Body of pancreas (tissue), 4 donors: ENCODE measurements at regions not wholly inside any gene's neighbourhood (a gene's known extent, or its start where the extent isn't known, plus 50 kb on each side); places are given as distances from the start of the nearest gene placed in this dataset.

Experiments used
- ATAC-seq: fragments of 150-250 bp; one replicate; pipeline ENCODE4 v1.9.1; 2016
- DNase-seq, 4 donors: peaks; one replicate each; pipeline ENCODE4 v3.0.0-alpha.2; 2019
- H3K27ac ChIP-seq, 4 donors: fragments of 200-600 bp; sonication (generic); 1 replicate in 3 of 4; 2 replicates in 1 of 4; pipeline versions ENCODE4 v1.5.1 to v1.6.1; 2016 to 2019; ENCODE audit warnings: mild to moderate bottlenecking in 1 of 4, mixed read lengths in 1 of 4, moderate library complexity in 1 of 4
- H3K27me3 ChIP-seq, 2 donors: fragments of 200-600 bp; sonication (generic); one replicate each; pipeline ENCODE4 v1.6.0; 2016; ENCODE audit warnings: mild to moderate bottlenecking in 1 of 2
- H3K36me3 ChIP-seq, 2 donors: fragments of 200-600 bp; sonication (generic); replicated peaks in 1 of 2; 2 replicates each; pipeline ENCODE4 v1.5.1; 2016; ENCODE audit warnings: low read depth in 2 of 2; ENCODE audit not compliant: insufficient read depth in 1 of 2
- H3K4me1 ChIP-seq: fragments of 200-600 bp; sonication (generic); one replicate; pipeline ENCODE4 v1.6.0; 2016
- H3K4me3 ChIP-seq, 2 donors: fragments of 200-600 bp; sonication (generic); 1 replicate in 1 of 2; 2 replicates in 1 of 2; pipeline ENCODE4 v1.5.1; 2016 to 2019
- H3K9me3 ChIP-seq, 3 donors: fragments of 200-600 bp; sonication (generic); 1 replicate in 2 of 3; 2 replicates in 1 of 3; pipeline ENCODE4 v1.5.1; 2016
- CTCF ChIP-seq, 7 experiments: fragments of 450-650 bp in 4 of 7; fragments of 200-600 bp in 3 of 7; sonication (generic) in 3 of 7; IDR thresholded peaks; one replicate each; pipeline ENCODE4 v1.5.1; 2016 to 2019; ENCODE audit warnings: antibody characterized with exemption in 7 of 7
- POLR2A ChIP-seq, 3 donors: fragments of 450-650 bp; IDR thresholded peaks; one replicate each; pipeline ENCODE4 v1.6.1; 2016; ENCODE audit warnings: antibody characterized with exemption in 3 of 3, mild to moderate bottlenecking in 2 of 3
- WGBS, 2 donors: methylation state at CpG; one replicate each; pipeline ENCODE4 v1.1.5; 2017; 5-methylcytosine and 5-hydroxymethylcytosine counted together
- intact Hi-C: fragments of 100-400 bp; cut with DNase I; formaldehyde crosslinking; loops from one replicate; pipeline ENCODE4 v1.15.1; 2023

- Histone ChIP-seq H3K36me3 (no peaks in the 10 kb centered on the region), H3K4me3 (no peak overlapping the region), H3K4me1 (no peaks in the 10 kb centered on the region), H3K9me3 (no peaks in the 10 kb centered on the region), H3K27ac (no peak overlapping the region), H3K27me3 (no peaks in the 10 kb centered on the region)
- TF ChIP-seq POLR2A (IDR thresholded peaks at IDR 0.05) = no peak
- TF ChIP-seq CTCF (IDR thresholded peaks at IDR 0.05) = no peak
- ATAC-seq (no peak), DNase-seq (no peak)
- WGBS, 2 donors = 75 to 76% methylated on average over 6 of the region's 6 CpGs
- intact Hi-C loops = no loop called here
Observed at GRCh38 chr12:93079976-93080375, 150.9 kb upstream of the EEA1 start.

GRCh38 chr12:93080452-93080851, 151.4 kb upstream of the EEA1 start:
- 47% methylated on average over 2 of the region's 2 CpGs for WGBS, 2 donors

GRCh38 chr12:93080994-93081809, 152.1 kb upstream of the EEA1 start:
- DNase-seq (no peak), ATAC-seq (no peak)
- 80 to 81% methylated on average over 10 of the region's 10 CpGs for WGBS, 2 donors
- intact Hi-C loops = no loop called here
- Histone ChIP-seq H3K4me3 (no peak overlapping the region), H3K4me1 (no peaks in the 10 kb centered on the region), H3K9me3 (no peaks in the 10 kb centered on the region), H3K27ac (no peak overlapping the region), H3K27me3 (no peaks in the 10 kb centered on the region), H3K36me3 (no peaks in the 10 kb centered on the region)
- no peak for TF ChIP-seq CTCF (IDR thresholded peaks at IDR 0.05)
- no peak for TF ChIP-seq POLR2A (IDR thresholded peaks at IDR 0.05)

More at GRCh38 chr12:93080452-93080851, 151.4 kb upstream of the EEA1 start:
- Histone ChIP-seq H3K27me3 (no peaks in the 10 kb centered on the region), H3K4me1 (no peaks in the 10 kb centered on the region), H3K27ac (no peak overlapping the region), H3K36me3 (no peaks in the 10 kb centered on the region), H3K9me3 (no peaks in the 10 kb centered on the region), H3K4me3 (no peak overlapping the region)
- no peak for TF ChIP-seq POLR2A (IDR thresholded peaks at IDR 0.05)
- no peak for TF ChIP-seq CTCF (IDR thresholded peaks at IDR 0.05)
- intact Hi-C loops = no loop called here
- ATAC-seq = no peak
- no peak for DNase-seq

- no peak for ATAC-seq
- intact Hi-C loops = no loop called here
- no peaks in the 10 kb centered on the region for H3K9me3 ChIP-seq
Observed at GRCh38 chr12:93081810-93082165, 152.7 kb upstream of the EEA1 start.

GRCh38 chr12:93085383-93086287, 156.5 kb upstream of the EEA1 start:
- Histone ChIP-seq H3K4me1 (peaks cover 13% of the 10 kb centered on the region), H3K27me3 (no peaks in the 10 kb centered on the region), H3K36me3 (no peaks in the 10 kb centered on the region), H3K27ac (no peak overlapping the region), H3K9me3 (no peaks in the 10 kb centered on the region), H3K4me3 (no peak overlapping the region)
- WGBS, 2 donors = 83 to 86% methylated on average over 4 of the region's 4 CpGs
- ATAC-seq (no peak), DNase-seq (no peak)
- intact Hi-C loops = no loop called here
- no peak for TF ChIP-seq POLR2A (IDR thresholded peaks at IDR 0.05)
- TF ChIP-seq CTCF (IDR thresholded peaks at IDR 0.05) = no peak

More at GRCh38 chr12:93081810-93082165, 152.7 kb upstream of the EEA1 start:
- Histone ChIP-seq H3K27me3 (no peaks in the 10 kb centered on the region), H3K4me1 (peaks cover under 1% of the 10 kb centered on the region), H3K4me3 (no peak overlapping the region), H3K36me3 (no peaks in the 10 kb centered on the region), H3K27ac (no peak overlapping the region)
- no peak for TF ChIP-seq POLR2A (IDR thresholded peaks at IDR 0.05)
- 88 to 90% methylated on average over 4 of the region's 4 CpGs for WGBS, 2 donors
- no peak for DNase-seq
